ENCODE measurements at regions not wholly inside any gene's neighbourhood (a gene's known extent, or its start where the extent isn't known, plus 50 kb on each side); places are given as distances from the start of the nearest gene placed in this dataset.

GRCh38 chr4:187451776-187452175 lies 543.8 kb upstream of the ZFP42 start:
- no peak overlapping the region for H3K4me3 ChIP-seq (ENCODE audit: low read depth, low read length)
- no peak for TF ChIP-seq CTCF (conservative IDR thresholded peaks at IDR 0.05; ENCODE audit: low read depth, low read length)
- DNase-seq (ENCODE audit: low read depth): no peak

- no peak for TF ChIP-seq CTCF (conservative IDR thresholded peaks at IDR 0.05; ENCODE audit: low read depth, low read length)
- DNase-seq (ENCODE audit: low read depth): no peak
- H3K4me3 ChIP-seq (ENCODE audit: low read depth, low read length): no peak overlapping the region
Observed at GRCh38 chr4:187460016-187460415, 535.6 kb upstream of the ZFP42 start.

GRCh38 chr4:187464573-187464972 lies 531.0 kb upstream of the ZFP42 start:
- TF ChIP-seq CTCF (conservative IDR thresholded peaks at IDR 0.05; ENCODE audit: low read depth, low read length): no peak
- H3K4me3 ChIP-seq (ENCODE audit: low read depth, low read length): no peak overlapping the region
- DNase-seq (ENCODE audit: low read depth): no peak

GRCh38 chr4:187467224-187467623 lies 528.3 kb upstream of the ZFP42 start:
- DNase-seq (ENCODE audit: low read depth): no peak
- no peak for TF ChIP-seq CTCF (conservative IDR thresholded peaks at IDR 0.05; ENCODE audit: low read depth, low read length)
- H3K4me3 ChIP-seq (ENCODE audit: low read depth, low read length): no peak overlapping the region

- H3K4me3 ChIP-seq (ENCODE audit: low read depth, low read length): no peak overlapping the region
- no peak for TF ChIP-seq CTCF (conservative IDR thresholded peaks at IDR 0.05; ENCODE audit: low read depth, low read length)
- DNase-seq (ENCODE audit: low read depth): no peak
Observed at GRCh38 chr4:187469627-187470026, 525.9 kb upstream of the ZFP42 start.

- H3K4me3 ChIP-seq (ENCODE audit: low read depth, low read length): no peak overlapping the region
- TF ChIP-seq CTCF (conservative IDR thresholded peaks at IDR 0.05; ENCODE audit: low read depth, low read length): no peak
- DNase-seq (ENCODE audit: low read depth): no peak
Observed at GRCh38 chr4:187470061-187470460, 525.5 kb upstream of the ZFP42 start.

GRCh38 chr4:187474238-187474637 lies 521.3 kb upstream of the ZFP42 start:
- no peak overlapping the region for H3K4me3 ChIP-seq (ENCODE audit: low read depth, low read length)
- TF ChIP-seq CTCF (conservative IDR thresholded peaks at IDR 0.05; ENCODE audit: low read depth, low read length): no peak
- DNase-seq (ENCODE audit: low read depth): no peak
